ENCODE measurements at regions not wholly inside any gene's neighbourhood (a gene's known extent, or its start where the extent isn't known, plus 50 kb on each side); places are given as distances from the start of the nearest gene placed in this dataset.

GRCh38 chr11:134725716-134726639 lies 313.9 kb upstream of the B3GAT1 start:
- H3K4me1 ChIP-seq (ENCODE audit: control insufficient read depth in 2 of 2, insufficient read depth in 2 of 2, low read length in 2 of 2), result no peaks in the 10 kb centered on the region
- ChIA-PET POLR2A (no interaction called here), CTCF (no interaction called here)
- no peak overlapping the region for H2AFZ ChIP-seq (ENCODE audit: insufficient read depth, low read depth, low read length, poor library complexity, severe bottlenecking)
- Mint-ChIP-seq H3K9me3 (ENCODE audit: insufficient read depth) (no peaks in the 10 kb centered on the region), H3K4me1 (no peaks in the 10 kb centered on the region), H3K27ac (no peak overlapping the region), H3K27me3 (peaks cover 19% of the 10 kb centered on the region), H3K4me3 (no peak overlapping the region)
- TF ChIP-seq CTCF (IDR thresholded peaks at IDR 0.05), result no peak
- TF ChIP-seq EZH2 (IDR thresholded peaks at IDR 0.05; ENCODE audit: borderline replicate concordance, insufficient read depth, low read depth, low read length, poor library complexity, severe bottlenecking), result no peak
- no peak for DNase-seq
- no peaks in the 10 kb centered on the region for H3K9me3 ChIP-seq (ENCODE audit: control extremely low read depth in 1 of 3, control insufficient read depth in 2 of 3, insufficient read depth in 1 of 3, low read length in 2 of 3)
- no peaks in the 10 kb centered on the region for H3K27me3 ChIP-seq (replicated peaks in 1 of 4; ENCODE audit: control extremely low read depth in 1 of 4, control insufficient read depth in 3 of 4, insufficient read depth in 4 of 4, low read length in 3 of 4)
- H4K20me1 ChIP-seq (ENCODE audit: control insufficient read depth, insufficient read depth, low read length, poor library complexity, severe bottlenecking), result no peaks in the 10 kb centered on the region
- no peak overlapping the region for H3K4me2 ChIP-seq (replicated peaks; ENCODE audit: low read depth, low read length, poor library complexity, severe bottlenecking)
- H3K27ac ChIP-seq (ENCODE audit: low read length in 2 of 2), result no peak overlapping the region
- H3K4me3 ChIP-seq (ENCODE audit: control extremely low read depth in 1 of 5, extremely low read depth in 1 of 5, insufficient read depth in 1 of 5, low read depth in 2 of 5, low read length in 4 of 5), result no peak overlapping the region
- H3K79me2 ChIP-seq (ENCODE audit: control insufficient read depth, insufficient read depth, low read length), result no peaks in the 10 kb centered on the region
- no peaks in the 10 kb centered on the region for H3K36me3 ChIP-seq (replicated peaks in 1 of 2; ENCODE audit: control extremely low read depth in 1 of 2, control insufficient read depth in 1 of 2, extremely low read depth in 1 of 2, insufficient read depth in 2 of 2, low read length in 1 of 2)
- intact Hi-C loops (cut with micrococcal nuclease), result no loop called here
- no peak for ATAC-seq (ENCODE audit: low read depth)
- WGBS (ENCODE audit: insufficient coverage), result 77% methylated on average over 18 of the region's 21 CpGs
- no peak overlapping the region for H3K9ac ChIP-seq (ENCODE audit: low read length)

- Mint-ChIP-seq H3K27ac (no peak overlapping the region), H3K27me3 (peaks cover 19% of the 10 kb centered on the region), H3K4me3 (no peak overlapping the region), H3K4me1 (no peaks in the 10 kb centered on the region), H3K9me3 (ENCODE audit: insufficient read depth) (no peaks in the 10 kb centered on the region)
- no peak overlapping the region for H3K27ac ChIP-seq (ENCODE audit: low read length in 2 of 2)
- no peak overlapping the region for H3K4me2 ChIP-seq (replicated peaks; ENCODE audit: low read depth, low read length, poor library complexity, severe bottlenecking)
- no peak overlapping the region for H2AFZ ChIP-seq (ENCODE audit: insufficient read depth, low read depth, low read length, poor library complexity, severe bottlenecking)
- no peak for ATAC-seq (ENCODE audit: low read depth)
- no peaks in the 10 kb centered on the region for H3K27me3 ChIP-seq (replicated peaks in 1 of 4; ENCODE audit: control extremely low read depth in 1 of 4, control insufficient read depth in 3 of 4, insufficient read depth in 4 of 4, low read length in 3 of 4)
- H3K4me3 ChIP-seq (ENCODE audit: control extremely low read depth in 1 of 5, extremely low read depth in 1 of 5, insufficient read depth in 1 of 5, low read depth in 2 of 5, low read length in 4 of 5), result no peak overlapping the region
- intact Hi-C loops (cut with micrococcal nuclease), result no loop called here
- H3K79me2 ChIP-seq (ENCODE audit: control insufficient read depth, insufficient read depth, low read length), result no peaks in the 10 kb centered on the region
- no peaks in the 10 kb centered on the region for H3K9me3 ChIP-seq (ENCODE audit: control extremely low read depth in 1 of 3, control insufficient read depth in 2 of 3, insufficient read depth in 1 of 3, low read length in 2 of 3)
- H3K9ac ChIP-seq (ENCODE audit: low read length), result no peak overlapping the region
- no peak for DNase-seq
- TF ChIP-seq CTCF (IDR thresholded peaks at IDR 0.05) (no peak), EZH2 (IDR thresholded peaks at IDR 0.05; ENCODE audit: borderline replicate concordance, insufficient read depth, low read depth, low read length, poor library complexity, severe bottlenecking) (no peak)
- CTCF ChIA-PET, result no interaction called here
- POLR2A ChIA-PET, result no interaction called here
- 83% methylated on average over 12 of the region's 12 CpGs for WGBS (ENCODE audit: insufficient coverage)
- H3K36me3 ChIP-seq (replicated peaks in 1 of 2; ENCODE audit: control extremely low read depth in 1 of 2, control insufficient read depth in 1 of 2, extremely low read depth in 1 of 2, insufficient read depth in 2 of 2, low read length in 1 of 2), result no peaks in the 10 kb centered on the region
- H4K20me1 ChIP-seq (ENCODE audit: control insufficient read depth, insufficient read depth, low read length, poor library complexity, severe bottlenecking), result no peaks in the 10 kb centered on the region
- no peaks in the 10 kb centered on the region for H3K4me1 ChIP-seq (ENCODE audit: control insufficient read depth in 2 of 2, insufficient read depth in 2 of 2, low read length in 2 of 2)
Observed at GRCh38 chr11:134725211-134725610, 313.2 kb upstream of the B3GAT1 start.
